ENCODE measurements at regions not wholly inside any gene's neighbourhood (a gene's known extent, or its start where the extent isn't known, plus 50 kb on each side); places are given as distances from the start of the nearest gene placed in this dataset.
"Not testable (repeated sequence)": the region's sequence is repeated elsewhere in the genome, so short reads cannot be mapped to it uniquely, and the experiment has no call there.

DNA sequence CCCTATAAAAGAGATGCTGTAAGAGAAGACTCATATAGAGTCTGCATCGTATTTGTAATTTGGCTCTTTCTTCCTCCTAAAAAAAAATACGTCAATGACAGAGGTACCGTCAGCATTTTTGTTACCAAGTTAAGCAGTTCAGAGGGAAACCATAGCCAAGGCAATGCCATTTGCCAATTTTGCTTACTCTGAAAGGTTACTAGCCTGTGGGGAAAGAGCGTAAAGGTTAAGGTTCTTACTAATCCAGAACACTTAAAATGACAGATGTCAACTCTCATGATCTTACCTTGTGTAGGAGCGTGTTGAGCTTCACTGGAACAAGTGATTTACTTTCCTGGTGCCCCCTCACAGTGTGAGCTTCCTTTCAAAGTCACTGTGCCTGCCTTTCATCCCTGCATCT is 119.4 kb upstream of the SPATA31A3 start:
- DNase-seq: not testable (repeated sequence)

DNA sequence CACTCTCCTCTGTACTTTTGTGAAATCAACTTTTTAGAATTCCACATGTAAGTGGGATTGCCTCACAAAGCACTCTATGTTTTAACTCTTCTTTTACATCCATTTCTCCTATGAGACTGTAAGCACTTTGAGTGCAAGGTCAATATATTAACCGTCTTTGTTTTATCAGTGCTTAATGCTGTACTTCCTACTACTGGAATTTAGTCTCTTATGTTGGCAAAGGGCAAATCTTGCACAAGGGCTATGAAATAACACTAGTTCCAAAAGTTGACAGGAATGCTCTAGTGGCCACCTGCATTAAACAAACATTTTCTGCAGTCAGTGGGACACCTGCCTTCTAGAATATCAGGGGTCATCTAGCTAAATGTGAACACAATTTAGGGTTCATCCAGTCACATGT is 117.5 kb upstream of the SPATA31A3 start:
- not testable (repeated sequence) for DNase-seq

DNA sequence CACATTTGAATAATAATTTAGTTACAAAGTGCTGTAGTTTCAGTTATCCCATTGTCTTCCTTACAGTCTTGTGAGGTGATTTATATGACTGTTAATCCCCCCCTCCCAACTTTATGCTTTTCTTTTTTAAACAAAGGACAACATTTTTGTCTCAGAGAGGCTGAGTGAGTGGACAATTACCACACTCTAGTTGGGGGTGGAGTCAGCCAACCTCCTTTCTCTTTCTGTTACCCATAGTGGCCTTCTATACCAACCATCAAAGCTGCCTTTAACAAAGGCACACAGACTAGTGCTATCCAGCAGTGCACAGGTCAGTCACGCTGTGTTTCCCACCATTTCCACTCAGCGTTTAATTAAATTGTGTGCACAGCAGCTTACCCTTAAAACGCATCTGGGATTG is 114.3 kb upstream of the SPATA31A3 start:
- not testable (repeated sequence) for DNase-seq

DNA sequence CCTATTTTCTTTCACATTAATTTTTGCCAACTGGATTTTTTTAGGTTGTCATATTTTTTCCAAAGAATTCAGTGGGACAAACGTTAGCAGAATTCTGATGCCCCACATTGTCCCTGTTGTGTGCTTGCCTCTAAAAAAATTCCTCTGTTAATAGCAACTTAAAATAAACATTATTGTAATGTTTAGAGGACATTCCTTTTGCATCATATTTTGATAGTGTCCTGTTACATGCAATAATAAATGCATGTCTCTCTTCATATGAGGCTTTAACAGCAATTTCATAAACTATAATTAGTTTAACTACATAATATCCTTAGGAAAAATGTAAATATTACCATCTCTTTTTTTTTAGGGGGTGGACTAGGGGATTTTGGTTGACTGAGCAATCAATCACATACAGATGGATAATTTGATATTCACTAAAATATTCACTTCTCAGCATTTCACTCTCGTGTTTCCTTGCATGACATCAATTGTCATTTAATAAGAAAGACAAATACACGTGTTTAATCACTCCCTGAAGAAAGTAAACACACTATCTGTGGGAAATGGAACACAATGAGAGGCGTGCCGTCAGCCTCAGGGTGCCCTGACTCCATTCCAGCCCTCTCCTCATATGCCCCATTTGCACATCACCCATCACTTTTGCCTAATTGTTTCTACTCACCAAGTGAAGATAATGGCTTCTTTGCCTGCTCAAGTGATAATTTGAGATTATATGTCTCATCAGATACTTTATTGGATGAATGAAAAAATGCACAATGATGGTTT is 110.3 kb upstream of the SPATA31A3 start:
- DNase-seq: not testable (repeated sequence)

DNA sequence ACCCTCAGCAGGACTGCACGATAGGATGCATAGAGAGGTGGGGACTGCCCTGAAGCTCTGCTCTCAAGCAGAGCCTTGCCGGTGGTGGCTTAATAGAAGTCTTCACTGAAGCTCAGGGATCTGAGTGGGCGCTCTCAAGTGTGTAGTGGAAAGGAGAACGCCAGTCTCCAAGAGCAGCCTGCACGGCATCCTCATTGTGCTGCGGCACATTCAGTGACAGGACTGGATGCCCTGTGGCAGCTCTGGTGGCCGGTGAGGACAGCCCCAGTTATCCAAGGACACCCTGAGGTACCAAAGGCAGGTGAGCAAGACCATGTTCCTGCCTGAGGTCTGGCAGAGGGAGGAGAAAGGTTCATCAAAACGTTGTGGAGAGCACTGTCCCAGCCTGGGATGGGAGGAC is 98.8 kb upstream of the SPATA31A3 start:
- DNase-seq: not testable (repeated sequence)

DNA sequence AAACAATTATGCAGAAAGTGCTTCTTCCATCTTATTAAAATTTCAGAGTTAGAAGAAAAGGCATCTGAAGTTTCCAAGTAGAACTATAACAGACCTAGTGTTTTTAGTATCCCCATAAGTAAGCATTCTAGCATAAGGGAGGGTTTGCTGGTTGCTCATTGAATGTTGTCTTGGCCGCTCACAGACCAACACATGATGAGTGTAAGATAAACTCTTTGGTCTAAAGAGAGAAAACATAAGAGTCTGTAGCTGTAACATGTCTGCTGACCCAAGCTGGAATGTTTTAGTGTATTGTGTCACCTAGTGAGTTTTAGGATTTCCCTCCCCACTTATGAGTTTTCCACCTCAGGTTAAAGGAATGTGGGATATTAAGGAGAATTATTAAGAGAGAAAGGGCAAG is 94.5 kb upstream of the SPATA31A3 start:
- DNase-seq: not testable (repeated sequence)

DNA sequence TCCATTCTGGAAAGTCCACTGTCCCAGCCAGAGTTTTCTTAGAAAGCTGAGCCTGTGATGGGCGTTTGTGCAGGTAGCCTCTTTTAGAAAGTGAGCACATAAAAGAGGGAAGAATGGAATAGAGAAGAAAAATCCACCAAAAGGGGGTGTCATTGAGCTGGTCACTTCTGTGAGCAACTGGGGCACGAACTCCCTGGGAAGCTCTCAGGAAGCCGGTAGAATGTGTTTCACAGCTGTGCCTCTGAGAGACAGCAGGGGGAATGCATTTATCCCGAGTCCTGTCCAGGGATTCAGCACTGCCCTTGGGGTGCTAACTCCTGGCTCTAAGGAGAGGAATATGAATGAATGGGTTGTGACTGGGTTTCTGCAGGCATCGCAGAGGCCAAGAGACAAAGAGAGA is 73.8 kb upstream of the SPATA31A3 start:
- DNase-seq: not testable (repeated sequence)

DNA sequence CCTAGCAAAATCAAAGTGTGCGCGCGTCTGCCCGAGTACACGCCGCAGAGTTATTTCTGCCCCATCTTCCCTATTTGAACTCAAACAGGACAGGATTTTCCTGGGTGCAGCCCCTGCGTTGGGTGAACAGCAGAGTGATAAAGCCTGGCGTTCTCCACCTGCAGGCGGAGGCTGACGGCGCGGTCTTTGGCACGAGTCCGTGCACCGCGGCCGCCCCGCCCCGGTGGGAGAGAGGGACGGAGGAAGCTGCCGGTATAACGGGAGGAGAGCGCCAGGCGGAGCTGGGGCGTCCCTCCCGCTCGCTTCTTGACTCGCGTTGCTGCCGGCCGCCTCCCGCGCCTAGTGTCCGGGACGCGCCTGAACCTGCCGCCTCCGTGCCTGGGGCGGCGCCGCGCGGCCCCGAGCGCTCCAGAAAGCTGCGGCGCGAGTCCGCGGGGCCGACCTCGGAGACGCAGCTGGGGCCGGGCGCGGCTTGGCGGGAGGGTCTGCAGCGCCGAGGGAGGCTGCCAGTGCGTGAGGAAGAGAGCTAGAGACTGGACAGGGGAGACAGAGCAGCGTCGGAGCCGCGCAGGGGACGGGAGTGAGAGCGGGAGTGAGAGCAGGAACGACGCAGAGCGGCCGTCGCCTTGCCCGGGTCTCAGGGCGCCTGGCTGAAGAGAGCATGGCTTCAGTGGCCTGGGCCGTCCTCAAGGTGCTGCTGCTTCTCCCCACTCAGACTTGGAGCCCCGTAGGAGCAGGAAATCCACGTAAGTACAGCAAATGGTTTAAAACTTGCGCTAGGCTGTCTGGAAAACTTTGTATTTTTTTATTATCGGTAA is 66.8 kb upstream of the SPATA31A3 start:
- DNase-seq: peak; percentile 0

All from hematopoietic multipotent progenitor cell treated with erythropoietin and hydrocortisone succinate and interleukin-3 and kit ligand, for 6 days (in vitro differentiated cells).